Dermis microvascular lymphatic vessel endothelial cell (primary cell): ENCODE measurements at regions not wholly inside any gene's neighbourhood (a gene's known extent, or its start where the extent isn't known, plus 50 kb on each side); places are given as distances from the start of the nearest gene placed in this dataset.
"Not testable (repeated sequence)": the region's sequence is repeated elsewhere in the genome, so short reads cannot be mapped to it uniquely, and the experiment has no call there.

Source experiments
- DNase-seq, 2 donors: peaks; one replicate each; pipeline versions ENCODE4 v3.0.0 to v3.0.0-alpha.2; 2010; ENCODE audit warnings: low read depth in 2 of 2

DNA sequence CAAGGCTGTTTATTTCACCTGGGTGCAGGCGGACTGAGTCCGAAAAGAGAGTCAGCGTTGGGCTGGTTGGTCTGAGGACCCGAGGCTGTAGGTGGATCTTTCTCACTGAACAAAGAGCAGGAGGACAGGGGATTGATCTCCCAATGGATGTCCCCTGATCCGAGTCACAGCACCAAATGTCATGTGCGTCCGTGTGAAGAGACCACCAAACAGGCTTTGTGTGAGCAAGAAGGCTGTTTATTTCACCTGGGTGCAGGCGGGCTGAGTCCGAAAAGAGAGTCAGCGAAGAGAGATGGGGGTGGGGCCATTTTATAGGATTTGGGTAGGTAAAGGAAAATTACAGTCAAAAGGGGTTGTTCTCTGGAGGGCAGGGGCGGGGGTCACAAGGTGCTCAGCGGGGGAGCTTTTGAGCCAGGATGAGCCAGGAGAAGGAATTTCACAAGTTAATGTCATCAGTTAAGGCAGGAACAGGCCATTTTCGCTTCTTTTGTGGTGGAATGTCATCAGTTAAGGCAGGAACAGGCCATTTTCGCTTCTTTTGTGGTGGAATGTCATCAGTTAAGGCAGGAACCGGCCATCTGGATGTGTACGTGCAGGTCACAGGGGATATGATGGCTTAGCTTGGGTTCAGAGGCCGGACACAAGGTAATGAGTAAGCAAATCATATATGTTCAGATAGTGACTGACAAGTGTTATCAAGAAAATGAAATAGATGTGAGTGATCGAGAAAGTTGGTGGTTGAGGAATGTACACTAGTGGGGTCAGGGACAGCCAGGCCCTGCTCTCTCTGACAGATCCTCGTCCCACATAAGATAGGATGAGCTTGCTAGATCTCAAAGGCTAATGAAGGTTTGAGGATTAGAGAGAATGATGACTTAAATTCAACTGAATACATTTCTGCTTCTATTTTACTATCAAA is 760.0 kb downstream of the KCNT2 start:
- DNase-seq = not testable (repeated sequence)

DNA sequence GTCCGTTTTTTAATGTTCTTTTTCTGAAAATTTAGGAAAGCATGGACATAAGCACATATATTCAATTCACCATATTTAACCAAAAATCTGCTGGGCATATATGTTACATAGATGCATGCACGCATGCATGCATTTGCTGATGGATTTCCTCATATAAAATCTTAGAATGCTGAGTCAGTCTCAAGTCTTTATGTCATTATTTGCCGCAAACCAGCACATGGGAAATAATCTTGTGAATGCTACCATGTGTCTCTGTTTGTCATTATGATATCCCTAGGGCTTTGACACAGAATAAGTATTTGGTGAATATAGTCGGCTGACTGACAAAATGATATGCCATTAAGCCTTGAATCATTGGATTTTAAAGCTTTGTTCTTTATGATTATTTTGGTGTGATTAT is 776.5 kb downstream of the KCNT2 start:
- no peak for DNase-seq

DNA sequence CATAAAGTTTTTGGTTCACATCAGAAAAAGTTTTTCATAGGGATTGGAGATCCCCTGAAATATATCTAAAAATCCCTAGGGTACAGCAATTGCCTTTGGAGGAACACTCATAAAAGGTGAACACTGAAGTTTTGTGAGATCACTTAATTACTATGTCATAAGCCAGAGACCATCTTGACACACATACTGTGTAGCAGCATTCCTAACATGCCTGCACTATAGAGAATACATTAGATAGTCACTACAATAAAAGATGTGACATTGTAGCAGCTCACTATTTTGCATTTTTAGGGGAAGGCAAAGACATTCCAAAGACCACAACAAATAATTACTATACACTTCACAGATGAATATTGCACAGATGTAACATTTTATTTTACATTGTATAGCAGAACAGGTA is 779.9 kb downstream of the KCNT2 start:
- DNase-seq = no peak

DNA sequence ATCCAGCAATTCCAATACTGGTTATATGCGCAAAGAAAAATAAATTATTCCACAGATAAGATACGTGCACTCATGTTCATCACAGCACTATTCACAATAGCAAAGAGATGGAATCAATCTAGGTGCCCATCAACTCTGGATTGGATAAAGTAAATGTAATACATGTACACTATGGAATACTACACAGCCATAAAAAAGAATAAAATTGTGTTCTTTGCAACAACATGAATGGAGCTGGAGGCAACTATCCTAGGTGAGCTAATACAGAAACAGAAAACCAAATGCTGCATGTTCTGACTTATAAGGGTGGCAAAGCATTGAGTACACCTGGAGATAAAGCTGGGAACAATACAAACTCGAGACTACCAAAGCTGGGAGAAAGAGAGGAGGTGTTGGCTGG is 787.3 kb downstream of the KCNT2 start:
- DNase-seq = no peak

DNA sequence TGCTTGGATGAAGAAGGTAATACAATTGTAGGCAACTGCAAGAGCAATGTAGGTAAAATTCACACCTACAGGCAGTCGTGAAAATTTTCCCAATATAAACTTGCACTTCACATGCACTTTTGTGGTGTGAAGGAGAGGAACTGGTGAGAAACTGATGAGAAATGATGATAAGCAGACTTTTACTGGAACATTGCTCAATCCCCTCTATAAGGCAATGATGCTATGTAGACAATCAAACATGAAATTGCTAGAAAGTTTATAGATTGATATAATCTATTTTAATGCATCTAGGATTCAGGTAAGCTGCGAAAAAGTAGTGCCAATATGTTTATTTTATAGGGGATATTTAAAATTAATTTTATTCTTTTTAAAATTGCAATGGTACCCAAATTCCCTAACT is 802.2 kb downstream of the KCNT2 start:
- no peak for DNase-seq

DNA sequence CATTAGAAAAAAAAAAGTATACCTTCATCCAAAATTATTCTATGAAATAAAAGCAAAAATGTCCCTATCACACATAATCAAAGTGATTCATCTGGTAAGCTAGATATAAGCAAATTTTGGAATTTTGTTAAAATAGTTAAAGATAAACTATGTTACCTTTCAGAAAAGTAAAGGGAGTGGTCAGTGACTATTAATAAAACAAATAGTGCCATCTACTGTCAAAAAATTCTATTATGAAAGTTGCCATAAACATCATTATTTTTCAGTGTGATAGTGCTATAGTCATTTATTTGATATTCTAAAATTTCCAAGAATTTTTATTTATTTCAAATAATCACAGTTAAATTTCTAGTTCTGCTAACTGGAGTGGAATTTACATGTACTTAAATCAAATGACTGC is 803.7 kb downstream of the KCNT2 start:
- DNase-seq = no peak

DNA sequence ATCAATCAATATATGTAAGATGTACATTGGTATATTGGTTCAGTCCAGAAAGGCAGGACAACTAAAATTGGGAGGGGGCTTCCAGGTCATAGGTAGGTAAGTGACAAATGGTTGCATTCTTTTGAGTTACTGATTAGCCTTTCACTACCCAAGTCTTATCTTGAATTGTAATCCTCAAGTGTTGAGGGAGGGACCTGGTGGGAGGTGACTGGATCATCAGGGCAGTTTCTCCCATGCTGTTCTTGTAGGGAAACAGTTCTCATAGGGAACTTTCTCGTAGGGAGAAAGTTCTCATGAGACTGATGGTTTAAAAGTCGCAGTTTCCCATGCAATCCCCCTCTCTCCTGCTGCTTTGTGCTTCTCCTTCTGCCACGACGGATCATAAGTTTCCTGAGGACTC is 809.2 kb downstream of the KCNT2 start:
- DNase-seq = no peak

DNA sequence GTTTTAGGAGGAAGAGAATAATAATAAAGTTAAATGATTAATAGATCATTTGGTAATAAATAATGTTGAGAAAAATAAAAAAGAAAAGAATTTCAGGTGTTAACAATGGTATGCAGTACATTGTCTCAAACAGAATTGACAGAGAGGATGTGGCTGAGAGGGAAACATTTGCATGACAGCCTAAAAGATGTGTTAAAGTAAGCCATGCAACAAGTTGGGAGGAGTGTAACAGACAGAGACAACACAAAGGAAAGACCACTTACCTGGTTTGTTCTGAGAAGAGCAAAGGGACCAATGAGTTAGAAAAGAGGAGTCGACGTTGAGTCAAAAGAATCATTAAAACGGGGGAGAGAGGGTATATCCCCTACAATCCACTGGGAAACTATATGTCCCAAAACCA is 814.0 kb downstream of the KCNT2 start:
- DNase-seq = no peak

DNA sequence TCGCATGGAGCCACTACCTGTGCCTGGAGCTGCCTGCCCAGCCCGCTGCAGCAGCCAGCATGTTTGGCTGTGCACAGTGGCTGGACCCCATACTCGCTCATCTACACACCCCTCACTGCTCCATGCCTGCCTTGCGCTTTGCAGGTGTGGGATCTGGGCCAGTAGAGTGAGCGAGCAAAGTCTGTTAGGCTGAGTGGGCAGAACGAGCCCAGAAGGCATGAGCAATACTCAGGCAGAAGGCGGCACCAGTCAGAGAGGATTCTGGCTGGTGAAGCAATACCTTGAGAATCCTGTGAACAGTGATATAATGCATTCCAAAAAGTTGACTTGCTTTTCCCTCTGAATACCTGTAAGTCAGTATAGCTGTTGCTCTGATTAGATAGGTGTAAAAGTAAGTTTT is 816.4 kb downstream of the KCNT2 start:
- DNase-seq = no peak

DNA sequence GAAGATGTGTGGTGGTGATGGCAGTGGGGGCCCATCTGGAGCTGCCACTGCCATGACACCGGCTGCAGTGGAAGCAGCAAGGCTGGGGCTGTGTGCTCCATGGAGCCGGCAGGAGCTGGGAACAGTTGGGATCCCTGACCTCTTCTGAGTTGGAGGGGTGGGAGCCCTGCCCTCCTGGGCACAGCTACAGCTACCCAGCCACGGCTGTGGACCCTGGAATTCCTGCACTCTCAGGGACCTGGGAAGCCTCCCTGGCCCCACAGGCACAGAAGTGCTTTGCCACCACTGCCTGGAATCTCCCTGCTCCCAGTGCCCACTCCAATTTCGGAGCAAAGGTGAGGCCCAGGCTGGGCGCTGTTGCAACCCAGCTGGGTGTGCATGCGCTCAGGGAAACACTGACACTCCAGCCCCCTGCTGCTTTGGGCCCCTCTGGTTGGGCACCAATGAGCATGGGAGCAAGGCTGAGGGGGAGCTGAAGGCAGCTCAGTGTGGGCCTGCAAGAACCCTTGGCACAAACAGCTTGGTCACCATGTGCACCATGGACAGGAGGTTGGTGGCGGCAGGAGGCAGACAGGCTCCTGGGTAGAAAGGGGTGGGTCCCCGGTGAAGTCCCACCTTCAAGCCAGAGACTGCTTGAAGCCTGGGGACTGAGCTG is 817.6 kb downstream of the KCNT2 start:
- DNase-seq = no peak

DNA sequence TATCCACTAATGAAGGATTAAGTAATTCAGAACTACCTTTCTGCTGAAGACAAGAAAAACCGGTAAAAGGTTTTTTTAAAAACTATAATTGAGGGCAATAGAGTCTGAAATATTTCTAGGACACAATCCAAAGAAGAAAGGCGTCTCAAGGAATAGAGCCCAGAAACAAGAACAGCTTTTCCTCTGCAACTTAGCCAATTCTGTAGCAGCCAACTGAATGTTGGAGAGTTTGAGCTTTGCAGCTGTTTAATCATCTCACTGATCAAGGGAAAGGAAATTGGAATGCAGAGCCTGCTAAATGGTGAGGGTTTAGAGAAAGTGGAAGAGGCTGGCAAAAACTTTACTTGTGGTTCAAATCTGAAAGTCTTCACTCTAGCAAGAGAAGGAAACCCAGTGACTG is 818.9 kb downstream of the KCNT2 start:
- no peak for DNase-seq

DNA sequence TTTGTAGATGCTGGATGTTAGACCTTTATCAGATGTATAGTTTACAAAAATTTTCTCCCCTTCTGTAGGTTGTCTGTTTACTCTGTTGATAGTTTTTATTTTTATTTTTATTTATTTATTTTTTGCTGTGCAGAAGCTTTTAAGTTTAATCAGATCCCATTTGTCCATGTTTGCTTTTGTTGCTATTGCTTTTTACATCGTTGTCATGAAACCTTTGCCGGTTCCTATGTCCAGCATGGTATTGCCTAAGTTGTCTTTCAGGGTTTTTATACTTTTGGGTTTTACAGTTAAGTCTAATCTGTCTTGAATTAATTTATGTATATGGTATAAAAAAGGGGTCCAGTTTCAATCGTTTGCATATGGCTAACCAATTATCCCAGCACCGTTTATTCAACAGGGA is 819.5 kb downstream of the KCNT2 start:
- no peak for DNase-seq

DNA sequence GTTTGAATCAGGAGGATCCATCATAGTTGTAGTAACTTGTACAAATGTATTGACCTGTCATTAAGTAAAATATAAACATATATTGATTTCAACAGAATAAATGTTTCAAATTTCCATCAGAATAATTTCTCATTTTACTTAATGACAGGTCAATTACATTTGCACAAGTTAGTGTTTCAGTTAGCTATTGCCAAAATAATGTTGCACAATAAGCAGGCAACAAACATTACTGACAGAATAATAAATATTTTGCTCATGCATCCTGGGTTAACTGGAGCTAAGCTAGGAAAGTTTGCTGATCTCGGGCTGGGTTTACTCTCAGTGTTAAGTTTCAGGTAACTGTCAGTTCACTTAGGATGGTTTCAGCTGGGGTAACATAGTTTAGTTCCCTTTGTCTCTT is 822.4 kb downstream of the KCNT2 start:
- DNase-seq = no peak

DNA sequence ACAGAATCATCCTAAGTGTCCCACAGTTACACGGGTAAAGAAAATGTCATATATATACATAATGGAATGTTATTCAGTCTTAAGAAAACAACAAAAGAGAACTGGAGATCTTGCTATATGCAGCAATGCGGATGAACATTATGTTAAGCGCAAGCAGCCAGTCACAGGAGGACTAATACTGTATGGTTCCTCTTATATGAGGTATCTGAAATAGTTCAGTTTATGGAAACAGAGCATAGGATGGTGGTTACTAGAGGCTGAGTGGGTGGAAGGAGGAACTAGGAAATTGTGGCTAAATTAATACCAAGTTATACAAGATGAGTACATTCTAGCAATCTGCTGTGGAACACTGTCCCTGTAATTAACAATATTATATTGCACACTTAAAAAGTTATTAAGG is 834.3 kb downstream of the KCNT2 start:
- no peak for DNase-seq

DNA sequence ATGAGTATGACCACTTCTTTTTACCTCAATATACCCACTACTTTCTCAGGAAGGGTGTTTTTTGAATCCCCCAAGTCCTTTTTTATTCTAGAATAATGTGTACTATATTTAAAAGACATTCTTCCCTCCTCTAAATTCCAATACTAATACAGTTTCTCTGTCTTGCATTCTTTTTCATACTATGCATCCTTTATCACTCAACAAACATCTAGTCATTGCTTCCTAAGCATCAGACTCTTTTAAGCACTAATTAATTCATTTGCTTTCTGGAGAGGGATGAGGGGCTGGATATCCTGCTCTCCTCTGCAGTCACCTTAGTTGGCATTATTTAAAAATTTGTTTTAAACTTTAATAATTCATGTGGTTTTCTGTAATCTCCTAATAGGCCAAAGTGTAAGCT is 838.8 kb downstream of the KCNT2 start:
- DNase-seq = no peak

DNA sequence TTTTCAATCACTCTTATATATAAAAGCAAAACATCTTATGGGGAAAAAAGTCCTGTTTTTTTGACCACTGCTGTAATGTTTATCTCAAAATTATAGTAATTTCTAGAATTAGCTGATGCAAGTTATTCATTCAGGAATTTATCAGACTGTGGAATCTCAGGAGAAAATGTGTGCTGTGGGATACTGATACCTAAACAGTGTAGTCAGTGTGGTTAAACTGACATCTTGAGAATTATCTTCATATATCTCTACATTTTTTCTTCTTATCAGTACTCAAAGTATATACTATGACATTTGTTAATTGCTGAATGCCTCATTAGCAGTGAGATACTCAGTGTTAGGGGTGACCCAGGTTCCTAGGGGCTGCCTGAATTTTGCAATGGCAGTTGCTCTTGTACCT is 839.3 kb downstream of the KCNT2 start:
- DNase-seq = no peak

DNA sequence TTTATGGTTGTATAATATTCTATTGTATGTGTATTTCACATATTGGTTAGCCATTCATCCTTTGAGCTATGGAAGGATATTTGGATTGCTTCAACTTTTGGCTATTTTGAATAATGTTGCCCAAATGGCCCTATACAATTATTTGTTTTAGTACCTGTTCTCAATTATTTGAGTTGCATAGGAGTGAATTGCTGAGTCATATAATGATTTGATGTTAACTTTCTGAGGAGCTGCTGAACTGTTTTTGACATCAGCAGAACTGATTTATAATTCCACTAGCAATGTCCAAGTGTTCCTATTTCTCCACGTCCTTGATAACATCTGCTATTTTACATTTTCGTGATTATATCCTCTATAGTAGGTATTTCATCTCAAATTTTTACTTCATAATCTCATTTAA is 839.9 kb downstream of the KCNT2 start:
- DNase-seq = no peak

DNA sequence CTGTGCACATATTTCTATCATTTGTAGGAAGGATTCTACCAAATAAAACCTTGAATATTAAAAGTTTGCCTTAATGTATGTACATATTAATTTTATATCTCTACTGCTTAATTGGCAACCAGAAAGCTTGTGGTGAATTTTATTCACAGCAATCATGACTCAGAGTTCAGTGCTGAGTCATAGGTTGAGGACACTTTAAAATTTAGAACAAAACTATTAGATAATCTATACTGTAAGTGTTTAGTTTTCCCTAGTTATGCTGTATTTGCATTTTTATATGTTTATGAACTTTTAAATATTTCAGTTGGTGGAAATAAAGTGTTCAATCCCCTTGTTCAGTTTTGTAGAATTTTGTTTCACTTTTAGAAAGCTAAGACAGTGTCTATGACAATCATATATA is 841.5 kb downstream of the KCNT2 start:
- DNase-seq = no peak

DNA sequence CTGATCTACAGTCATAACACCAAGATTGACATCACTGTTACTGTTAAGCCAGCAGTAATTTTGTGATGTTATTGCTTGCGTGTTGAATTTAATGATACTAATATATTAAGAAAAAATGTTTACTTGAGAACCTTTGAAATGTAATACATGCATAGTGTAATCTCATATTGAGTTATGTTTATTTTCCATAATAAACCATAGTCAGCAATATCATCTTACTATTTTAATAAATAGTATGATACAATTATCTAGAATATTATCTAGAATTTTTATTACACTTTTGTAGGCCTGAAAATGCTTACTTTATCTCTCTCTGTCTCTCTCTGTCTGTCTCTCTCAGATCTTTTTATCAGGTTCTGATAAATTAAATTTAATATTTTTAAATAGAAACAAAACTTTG is 843.1 kb downstream of the KCNT2 start:
- DNase-seq = no peak

DNA sequence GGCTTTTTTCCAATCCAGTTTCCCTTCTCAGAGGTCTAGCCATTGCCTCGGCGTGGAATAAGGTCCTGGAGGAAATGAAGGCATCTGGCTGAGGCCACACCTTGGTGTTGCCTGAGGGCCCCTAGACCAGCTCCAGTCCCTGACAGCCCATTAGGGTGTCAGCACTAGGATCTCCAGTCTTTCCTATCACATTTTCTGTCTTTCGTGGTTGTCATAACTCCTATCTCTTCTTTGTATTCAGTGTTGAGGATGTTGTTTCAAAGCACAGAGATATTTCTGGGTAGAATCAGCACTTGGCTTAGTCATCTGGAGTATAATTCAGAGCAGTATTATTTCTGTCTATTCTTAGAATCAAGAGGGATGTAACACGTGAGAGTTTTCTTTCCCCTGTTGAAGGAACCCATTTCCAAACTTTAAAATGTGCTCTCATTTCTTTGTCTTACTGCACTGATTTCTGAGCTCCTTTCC is 844.3 kb downstream of the KCNT2 start:
- no peak for DNase-seq

DNA sequence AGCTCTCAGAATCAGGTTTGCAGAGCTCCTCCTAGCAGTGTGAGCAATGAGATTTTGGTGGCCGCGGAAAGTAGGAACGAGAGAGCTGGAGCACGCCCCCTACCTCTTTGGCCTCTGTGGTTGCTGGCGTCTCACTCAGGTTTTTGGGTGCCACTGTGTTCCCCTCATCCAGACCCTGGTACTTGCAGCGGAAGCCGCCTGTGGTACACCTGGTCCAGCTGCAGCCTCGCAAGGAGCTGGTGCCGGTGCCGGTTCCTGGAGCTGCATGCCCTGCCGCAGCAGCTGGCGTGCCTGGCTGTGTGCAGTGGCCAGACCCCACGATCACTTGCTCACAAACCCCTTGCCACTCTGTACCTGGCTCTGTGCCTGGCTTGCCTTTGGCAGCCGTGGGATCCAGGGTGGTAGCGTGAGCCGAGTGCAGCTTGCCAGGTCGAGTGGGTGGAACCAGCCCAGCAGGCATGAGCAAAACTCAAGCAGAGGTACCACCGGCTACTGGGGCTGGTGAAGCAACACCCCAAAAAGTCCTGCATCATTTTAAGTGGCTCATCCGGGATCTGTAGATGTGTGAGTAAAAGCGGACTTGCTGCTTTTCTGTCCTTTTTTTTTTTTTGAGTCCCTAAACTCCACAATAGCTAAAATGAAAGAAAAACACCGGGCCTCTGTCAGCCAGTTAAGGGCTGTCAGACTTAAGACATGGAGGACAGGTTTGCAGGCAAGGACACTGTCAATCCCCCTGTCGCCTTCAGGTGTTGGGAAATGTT is 844.9 kb downstream of the KCNT2 start:
- no peak for DNase-seq

DNA sequence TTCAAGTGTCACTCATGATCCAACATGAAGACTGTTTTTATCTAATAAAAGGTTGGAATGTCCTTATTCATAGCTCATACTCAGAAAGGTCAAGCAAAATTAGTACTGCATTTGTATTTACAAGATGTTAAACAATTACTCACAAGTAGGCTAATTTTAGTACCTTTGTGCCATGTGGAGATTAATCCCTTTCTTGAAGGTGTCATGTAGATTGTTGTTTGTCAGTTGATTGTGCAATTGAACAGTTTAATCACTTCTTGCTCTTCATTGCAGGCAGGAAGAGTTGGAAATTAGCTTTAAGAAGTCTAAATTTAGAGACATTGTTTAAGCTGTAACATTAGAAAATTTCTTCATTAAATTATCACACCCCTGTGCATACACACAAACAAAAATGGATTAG is 847.1 kb downstream of the KCNT2 start:
- DNase-seq = no peak
